ENCODE measurements at regions not wholly inside any gene's neighbourhood (a gene's known extent, or its start where the extent isn't known, plus 50 kb on each side); places are given as distances from the start of the nearest gene placed in this dataset.

DNA sequence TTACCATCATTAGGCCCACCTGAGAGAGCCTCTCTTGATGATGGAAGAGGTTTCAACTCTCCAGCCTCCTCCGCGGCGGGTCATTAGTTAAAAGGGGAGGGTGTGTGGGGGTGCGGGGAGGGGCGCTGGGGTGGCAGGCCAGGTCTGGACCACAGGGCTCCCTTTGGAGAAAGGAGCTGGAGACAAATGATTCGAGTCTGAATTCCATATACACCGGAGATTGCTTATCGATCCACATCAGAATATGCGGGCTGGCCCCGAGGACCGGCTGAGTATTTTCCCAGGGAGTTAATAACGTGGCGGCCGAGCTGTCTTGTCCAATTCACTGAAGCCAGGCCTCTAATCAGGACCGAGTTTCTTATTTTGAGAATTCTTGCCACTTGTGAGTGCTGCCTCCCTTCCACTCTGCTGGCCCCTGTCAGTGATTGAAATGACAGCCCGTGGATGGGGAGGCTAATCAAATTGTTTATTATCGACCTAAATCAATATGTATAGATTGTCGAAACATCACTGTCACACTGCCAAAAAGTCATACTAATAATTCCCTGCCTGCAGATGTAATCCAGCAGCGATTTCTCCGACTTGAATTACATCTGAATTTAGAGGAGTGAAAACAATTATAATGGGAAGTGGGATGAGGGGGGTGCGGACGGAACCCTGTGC is 202.7 kb downstream of the SALL1 start:
- H3K27me3 ChIP-seq (ENCODE audit: control insufficient read depth, insufficient read depth, low read length, poor library complexity, severe bottlenecking) = no peaks in the 10 kb centered on the region

DNA sequence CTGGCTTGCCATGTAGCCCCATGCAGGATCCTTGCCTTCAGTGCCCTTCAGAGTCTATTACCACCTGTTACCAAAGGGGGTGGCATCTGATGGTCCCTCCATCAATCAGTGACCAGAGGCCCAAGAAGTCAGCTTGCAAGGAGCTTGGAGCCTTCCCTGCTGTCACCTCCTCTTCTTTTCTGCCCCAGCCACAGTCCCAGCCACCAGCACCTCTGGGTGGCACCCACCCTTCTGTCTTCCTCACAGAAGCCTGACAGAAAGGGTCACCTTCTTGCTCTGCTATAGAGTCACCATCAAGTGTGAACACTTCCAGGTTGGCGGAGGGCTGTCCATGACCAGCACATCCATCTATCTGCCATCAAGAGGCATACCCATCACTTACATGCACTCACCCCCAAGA is 203.2 kb downstream of the SALL1 start:
- Histone ChIP-seq H3K36me3 (ENCODE audit: control insufficient read depth, insufficient read depth, low read length) (no peaks in the 10 kb centered on the region), H3K4me3 (ENCODE audit: low read length) (no peak overlapping the region), H3K27ac (ENCODE audit: low read depth, low read length) (no peak overlapping the region), H3K9ac (ENCODE audit: extremely low read depth, low read length, poor library complexity, severe bottlenecking) (no peak overlapping the region), H3K27me3 (ENCODE audit: control insufficient read depth, insufficient read depth, low read length, poor library complexity, severe bottlenecking) (no peaks in the 10 kb centered on the region), H3K9me3 (ENCODE audit: control insufficient read depth, low read length) (no peaks in the 10 kb centered on the region), H3K4me1 (ENCODE audit: control insufficient read depth, insufficient read depth, low read length) (no peaks in the 10 kb centered on the region)
- H3K27ac Mint-ChIP-seq = no peak overlapping the region
- no peaks in the 10 kb centered on the region for H3K4me1 Mint-ChIP-seq
- H3K9me3 Mint-ChIP-seq = no peaks in the 10 kb centered on the region
- TF ChIP-seq, protein P1, sequence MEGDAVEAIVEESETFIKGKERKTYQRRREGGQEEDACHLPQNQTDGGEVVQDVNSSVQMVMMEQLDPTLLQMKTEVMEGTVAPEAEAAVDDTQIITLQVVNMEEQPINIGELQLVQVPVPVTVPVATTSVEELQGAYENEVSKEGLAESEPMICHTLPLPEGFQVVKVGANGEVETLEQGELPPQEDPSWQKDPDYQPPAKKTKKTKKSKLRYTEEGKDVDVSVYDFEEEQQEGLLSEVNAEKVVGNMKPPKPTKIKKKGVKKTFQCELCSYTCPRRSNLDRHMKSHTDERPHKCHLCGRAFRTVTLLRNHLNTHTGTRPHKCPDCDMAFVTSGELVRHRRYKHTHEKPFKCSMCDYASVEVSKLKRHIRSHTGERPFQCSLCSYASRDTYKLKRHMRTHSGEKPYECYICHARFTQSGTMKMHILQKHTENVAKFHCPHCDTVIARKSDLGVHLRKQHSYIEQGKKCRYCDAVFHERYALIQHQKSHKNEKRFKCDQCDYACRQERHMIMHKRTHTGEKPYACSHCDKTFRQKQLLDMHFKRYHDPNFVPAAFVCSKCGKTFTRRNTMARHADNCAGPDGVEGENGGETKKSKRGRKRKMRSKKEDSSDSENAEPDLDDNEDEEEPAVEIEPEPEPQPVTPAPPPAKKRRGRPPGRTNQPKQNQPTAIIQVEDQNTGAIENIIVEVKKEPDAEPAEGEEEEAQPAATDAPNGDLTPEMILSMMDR (conservative IDR thresholded peaks at IDR 0.05) = no peak
- no peak overlapping the region for H3K4me3 Mint-ChIP-seq
- WGBS, 2 experiments (ENCODE audit: insufficient coverage in 1 of 2, insufficient read length in 1 of 2) = 80 to 100% methylated on average over 1 of the region's 1 CpG
- no peaks in the 10 kb centered on the region for H3K27me3 Mint-ChIP-seq (ENCODE audit: insufficient read depth)
- no peak for DNase-seq
- H3K36me3 Mint-ChIP-seq (ENCODE audit: low read depth) = no peaks in the 10 kb centered on the region

More for the DNA sequence above, 202.7 kb downstream of the SALL1 start:
- H3K27ac Mint-ChIP-seq = no peak overlapping the region
- H3K9me3 ChIP-seq (ENCODE audit: control insufficient read depth, low read length) = no peaks in the 10 kb centered on the region
- no peaks in the 10 kb centered on the region for H3K36me3 ChIP-seq (ENCODE audit: control insufficient read depth, insufficient read depth, low read length)
- H3K9ac ChIP-seq (ENCODE audit: extremely low read depth, low read length, poor library complexity, severe bottlenecking) = no peak overlapping the region
- TF ChIP-seq, protein P1 (conservative IDR thresholded peaks at IDR 0.05) = no peak
- no peaks in the 10 kb centered on the region for H3K27me3 Mint-ChIP-seq (ENCODE audit: insufficient read depth)
- H3K9me3 Mint-ChIP-seq = no peaks in the 10 kb centered on the region
- no peaks in the 10 kb centered on the region for H3K4me1 Mint-ChIP-seq
- no peak overlapping the region for H3K27ac ChIP-seq (ENCODE audit: low read depth, low read length)
- no peaks in the 10 kb centered on the region for H3K36me3 Mint-ChIP-seq (ENCODE audit: low read depth)
- DNase-seq = no peak
- no peaks in the 10 kb centered on the region for H3K4me1 ChIP-seq (ENCODE audit: control insufficient read depth, insufficient read depth, low read length)
- no peak overlapping the region for H3K4me3 Mint-ChIP-seq
- 92% methylated on average over 12 to 22 of the region's 22 CpGs for WGBS, 2 experiments (ENCODE audit: insufficient coverage in 1 of 2, insufficient read length in 1 of 2)
- H3K4me3 ChIP-seq (ENCODE audit: low read length) = no peak overlapping the region

DNA sequence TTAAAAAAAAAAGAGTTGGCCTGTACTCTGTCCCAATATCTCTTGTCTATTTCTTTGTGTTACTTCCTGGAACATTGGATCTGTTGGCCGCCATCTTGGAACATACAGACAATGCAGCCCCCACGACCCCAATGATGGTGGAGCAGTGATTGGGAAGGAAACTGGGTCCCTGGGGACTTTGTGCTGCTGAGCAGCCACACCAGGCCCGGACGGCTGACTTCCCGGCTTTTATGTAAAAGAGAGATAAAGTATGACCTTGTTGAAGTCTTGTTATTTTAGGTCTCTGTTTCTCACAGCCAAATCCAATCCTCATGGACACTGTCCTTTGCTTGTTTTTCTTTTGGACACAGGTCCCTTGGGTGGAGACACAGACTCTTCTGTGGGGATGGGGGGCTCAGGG is 204.5 kb downstream of the SALL1 start:
- Mint-ChIP-seq H3K4me1 (no peaks in the 10 kb centered on the region), H3K9me3 (no peaks in the 10 kb centered on the region), H3K27ac (no peak overlapping the region), H3K36me3 (ENCODE audit: low read depth) (no peaks in the 10 kb centered on the region), H3K4me3 (no peak overlapping the region), H3K27me3 (ENCODE audit: insufficient read depth) (no peaks in the 10 kb centered on the region)
- no peaks in the 10 kb centered on the region for H3K36me3 ChIP-seq (ENCODE audit: control insufficient read depth, insufficient read depth, low read length)
- no peaks in the 10 kb centered on the region for H3K9me3 ChIP-seq (ENCODE audit: control insufficient read depth, low read length)
- no peak overlapping the region for H3K9ac ChIP-seq (ENCODE audit: extremely low read depth, low read length, poor library complexity, severe bottlenecking)
- no peak overlapping the region for H3K27ac ChIP-seq (ENCODE audit: low read depth, low read length)
- no peaks in the 10 kb centered on the region for H3K4me1 ChIP-seq (ENCODE audit: control insufficient read depth, insufficient read depth, low read length)
- H3K4me3 ChIP-seq (ENCODE audit: low read length) = no peak overlapping the region
- DNase-seq = no peak
- H3K27me3 ChIP-seq (ENCODE audit: control insufficient read depth, insufficient read depth, low read length, poor library complexity, severe bottlenecking) = no peaks in the 10 kb centered on the region
- WGBS, 2 experiments (ENCODE audit: insufficient coverage in 1 of 2, insufficient read length in 1 of 2) = 91 to 94% methylated on average over 5 of the region's 5 CpGs
- TF ChIP-seq, protein P1 (conservative IDR thresholded peaks at IDR 0.05) = no peak
